GM18861 (cell line): ENCODE measurements at regions not wholly inside any gene's neighbourhood (a gene's known extent, or its start where the extent isn't known, plus 50 kb on each side); places are given as distances from the start of the nearest gene placed in this dataset.
"Not testable (repeated sequence)": the region's sequence is repeated elsewhere in the genome, so short reads cannot be mapped to it uniquely, and the experiment has no call there.

Experiments used
- ATAC-seq: cut with Tn5 transposase; IDR thresholded peaks from one replicate; pipeline ENCODE4 v1.9.1; 2021; ENCODE audit not compliant: unreplicated experiment

DNA sequence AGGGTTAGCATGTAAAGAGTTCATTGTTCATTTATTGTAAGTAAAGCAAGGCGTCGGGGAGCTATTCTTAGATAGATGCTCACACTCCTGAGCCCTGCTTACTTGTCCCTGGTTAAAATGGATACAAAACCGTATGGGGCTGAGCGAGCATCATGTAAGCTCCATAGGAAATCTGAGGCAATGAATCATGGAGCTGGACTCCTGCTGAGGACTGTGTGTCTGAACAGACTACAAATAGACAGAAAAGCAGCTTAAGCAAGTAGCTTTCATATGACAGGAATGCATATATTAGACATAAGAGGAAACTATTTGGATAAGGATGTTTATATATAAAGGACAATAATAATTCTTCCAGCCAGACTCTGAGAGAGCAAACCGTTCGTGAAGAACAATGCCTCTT is 604.9 kb upstream of the PTBP2 start:
- no peak for ATAC-seq

DNA sequence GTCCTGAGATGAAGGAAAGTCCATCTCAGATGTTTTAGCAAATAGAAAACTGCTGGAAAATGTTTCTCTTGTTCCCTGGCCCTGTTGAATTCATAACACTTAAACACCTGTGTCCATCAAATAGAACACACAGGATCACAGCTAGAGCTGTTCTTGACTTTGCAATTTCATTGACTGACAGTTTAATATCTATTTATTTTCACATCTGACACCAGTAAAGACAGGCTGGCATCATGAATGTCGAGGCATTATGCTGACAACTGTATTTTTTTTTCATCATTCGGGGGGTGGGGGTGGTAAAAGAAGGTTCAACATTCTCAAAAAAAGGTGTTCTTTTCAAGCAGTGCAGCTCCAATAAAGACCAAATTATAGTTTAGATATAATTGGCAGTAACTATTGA is 591.2 kb upstream of the PTBP2 start:
- ATAC-seq = no peak

DNA sequence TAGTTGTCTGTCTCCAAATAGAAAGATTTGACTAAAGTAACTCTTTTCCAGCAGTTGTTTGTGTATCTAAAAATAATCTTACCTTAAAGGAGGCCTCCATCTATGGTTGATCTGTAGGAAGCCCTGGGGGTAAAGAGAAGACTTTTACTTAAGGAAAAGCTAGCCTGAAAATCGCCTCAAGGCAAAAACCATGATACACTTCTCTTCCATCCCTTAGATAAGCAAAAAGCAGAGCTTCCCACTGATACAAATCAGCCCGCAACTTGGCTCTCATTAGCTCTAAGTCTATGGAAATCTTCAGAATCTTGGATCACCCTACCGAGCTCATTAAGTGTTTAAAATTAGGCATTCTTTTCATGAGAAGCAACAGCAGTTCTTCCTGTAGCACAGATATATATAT is 576.9 kb upstream of the PTBP2 start:
- ATAC-seq = no peak

DNA sequence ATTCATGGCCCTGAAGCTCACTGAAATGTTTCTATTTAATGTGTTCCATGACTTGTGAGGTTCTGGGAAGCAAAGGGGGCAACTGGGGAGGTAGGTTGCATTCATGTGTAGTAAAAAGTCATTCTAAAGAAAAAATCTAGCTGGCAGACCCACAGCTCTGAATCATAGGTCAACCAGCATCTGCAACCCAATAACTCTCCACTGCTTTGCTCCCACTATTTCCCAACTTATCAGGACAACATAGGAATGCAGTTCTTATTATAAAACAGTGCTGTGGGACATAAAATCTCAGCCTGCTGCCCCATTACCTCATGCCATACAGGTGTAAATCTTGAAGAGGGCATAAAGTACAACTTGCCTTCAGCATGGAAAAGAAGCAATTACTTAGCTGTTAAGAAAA is 576.1 kb upstream of the PTBP2 start:
- ATAC-seq = no peak

DNA sequence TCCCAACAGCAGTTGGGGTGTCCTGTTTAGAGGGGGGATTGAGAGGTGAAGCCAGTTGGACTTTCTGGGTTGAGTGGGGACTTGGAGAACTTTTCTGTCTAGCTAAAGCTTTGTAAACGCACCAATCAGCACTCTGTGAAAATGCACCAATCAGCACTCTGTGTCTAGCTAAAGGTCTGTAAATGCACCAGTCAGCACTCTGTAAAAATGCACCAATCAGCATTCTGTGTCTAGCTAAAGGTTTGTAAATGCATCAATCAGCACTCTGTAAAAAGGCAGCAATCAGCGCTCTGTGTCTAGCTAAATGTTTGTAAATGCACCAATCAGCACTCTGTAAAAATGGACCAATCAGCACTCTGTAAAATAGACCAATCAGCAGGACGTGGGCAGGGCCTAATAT is 568.6 kb upstream of the PTBP2 start:
- ATAC-seq = not testable (repeated sequence)

DNA sequence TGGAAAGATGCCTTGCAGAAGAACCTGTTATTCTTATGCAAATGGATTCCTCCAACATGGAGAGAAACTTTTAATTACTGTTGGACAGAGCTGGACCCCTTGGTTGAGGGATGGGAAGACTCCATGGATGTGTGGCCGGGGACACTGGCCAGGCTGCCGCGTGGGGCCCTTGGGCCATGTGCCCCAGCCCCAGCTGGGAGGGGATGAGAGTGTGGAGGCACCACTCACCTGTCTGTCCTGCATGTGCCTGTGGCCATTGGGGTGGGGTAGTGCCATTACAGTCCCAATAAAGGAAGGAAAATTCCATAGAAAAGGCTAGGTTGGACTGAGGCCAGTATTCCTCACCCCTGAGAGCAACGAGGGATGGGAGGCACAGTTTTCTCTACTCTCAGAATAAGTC is 564.5 kb upstream of the PTBP2 start:
- ATAC-seq = no peak

DNA sequence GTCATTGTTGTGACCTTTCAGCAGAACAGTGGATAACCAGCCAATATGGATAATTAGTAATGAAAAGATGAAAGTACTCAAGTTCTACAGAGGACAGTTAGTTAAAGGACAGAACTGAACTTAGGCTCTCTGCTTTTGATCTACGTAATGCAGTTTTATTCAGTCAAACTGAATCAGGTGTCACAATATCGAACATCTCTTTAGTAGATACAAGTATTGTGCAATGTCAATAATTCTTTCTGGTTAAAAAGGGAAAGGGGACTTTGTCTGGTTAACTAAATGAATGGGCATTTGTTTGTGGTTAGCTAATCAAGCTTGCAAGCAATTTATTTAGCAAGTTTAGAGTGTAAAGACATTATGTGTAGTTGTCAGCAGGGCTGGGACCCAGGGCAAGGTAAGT is 562.2 kb upstream of the PTBP2 start:
- ATAC-seq = no peak

DNA sequence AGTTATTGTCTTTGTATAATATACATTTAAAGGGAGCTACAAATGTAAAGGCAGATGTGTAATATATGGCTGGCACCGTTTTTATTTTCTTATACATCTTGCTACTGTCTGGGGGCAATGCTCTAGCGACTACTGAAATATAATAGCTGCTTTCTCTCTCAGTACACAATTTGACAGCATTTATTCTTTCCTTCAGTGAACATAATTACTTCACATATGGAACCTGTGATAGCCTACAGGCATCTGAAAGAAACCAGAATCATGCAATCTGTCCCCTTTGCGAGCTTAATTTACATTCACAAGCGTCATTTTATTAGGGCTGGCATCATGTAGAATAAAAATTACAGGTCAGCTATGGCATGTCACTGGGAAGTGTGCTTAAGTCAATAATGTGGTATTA is 557.5 kb upstream of the PTBP2 start:
- ATAC-seq = no peak

DNA sequence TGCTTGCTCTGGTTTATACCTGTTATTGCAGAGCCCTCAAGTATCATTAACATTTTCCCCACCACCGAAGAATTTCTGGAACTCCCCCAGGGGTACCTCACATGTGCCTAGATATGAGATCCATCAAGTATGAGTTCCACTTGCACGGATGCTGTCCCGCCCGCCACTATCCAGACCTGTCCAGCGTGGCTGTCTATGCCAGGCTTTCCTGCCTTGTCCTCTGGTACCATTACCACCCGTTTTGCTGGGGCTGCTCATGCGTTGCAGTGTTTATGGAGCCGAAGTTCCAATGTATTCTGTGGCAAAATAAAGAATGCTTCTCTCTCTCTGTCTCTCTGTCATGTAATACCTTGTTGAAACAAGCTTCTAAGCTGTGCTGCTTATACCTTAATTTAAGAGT is 543.5 kb upstream of the PTBP2 start:
- ATAC-seq = no peak

DNA sequence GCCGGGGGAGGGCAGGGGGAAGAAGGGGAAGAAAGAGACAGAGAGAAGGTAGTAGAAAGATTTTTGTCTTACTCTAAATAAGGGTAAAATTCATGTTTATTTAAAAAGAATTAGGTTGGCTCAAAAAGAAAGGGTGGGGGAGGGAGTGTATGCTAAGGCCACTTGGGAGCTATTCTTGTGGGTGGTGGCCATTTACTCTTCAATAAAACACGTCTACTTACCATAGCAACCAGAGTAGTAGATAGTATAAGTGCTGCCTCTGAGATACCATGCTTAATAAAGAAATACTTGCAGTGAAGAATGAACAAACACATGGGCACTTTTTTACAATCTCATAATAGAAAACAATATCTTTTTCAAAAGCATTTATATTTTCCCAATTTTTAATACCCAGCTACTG is 538.1 kb upstream of the PTBP2 start:
- ATAC-seq = no peak

DNA sequence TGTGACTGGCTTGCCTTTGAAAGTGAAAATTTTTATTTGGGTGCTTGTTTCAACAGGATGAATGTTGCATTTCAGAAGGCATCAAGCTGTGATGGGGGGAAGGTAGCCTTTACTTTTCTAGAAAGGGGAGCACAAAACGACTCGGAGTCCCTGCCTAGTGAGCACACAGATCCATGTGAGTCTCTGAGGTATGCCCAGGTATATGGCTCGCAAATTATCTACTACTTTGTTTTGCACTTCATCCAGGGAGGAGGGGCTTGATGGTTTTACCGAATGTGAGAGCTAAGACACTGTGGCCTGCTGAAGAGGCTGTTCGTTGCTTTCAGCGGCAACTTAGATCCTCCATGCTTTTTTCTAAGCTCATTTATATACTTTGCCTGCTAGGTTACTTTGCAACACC is 537.7 kb upstream of the PTBP2 start:
- ATAC-seq = no peak

DNA sequence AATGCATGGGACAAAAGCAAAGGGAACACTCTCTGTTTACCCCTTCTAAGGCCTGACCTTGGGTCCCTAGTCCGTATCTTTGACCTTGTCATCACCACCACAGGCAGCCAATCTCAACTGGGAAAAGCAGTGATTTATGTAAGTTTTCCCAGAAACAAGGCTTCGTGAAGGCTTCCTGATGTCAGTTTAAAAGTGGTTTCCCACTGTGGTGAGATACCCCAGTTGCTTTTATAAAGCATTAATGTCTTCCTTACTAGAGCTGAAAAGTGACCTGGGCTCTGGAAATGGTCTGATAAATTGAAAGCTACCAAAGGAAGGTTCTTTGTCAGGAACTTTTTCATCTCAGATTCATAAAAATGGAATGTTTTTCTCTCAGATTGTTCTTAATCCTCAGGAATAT is 536.4 kb upstream of the PTBP2 start:
- ATAC-seq = no peak

DNA sequence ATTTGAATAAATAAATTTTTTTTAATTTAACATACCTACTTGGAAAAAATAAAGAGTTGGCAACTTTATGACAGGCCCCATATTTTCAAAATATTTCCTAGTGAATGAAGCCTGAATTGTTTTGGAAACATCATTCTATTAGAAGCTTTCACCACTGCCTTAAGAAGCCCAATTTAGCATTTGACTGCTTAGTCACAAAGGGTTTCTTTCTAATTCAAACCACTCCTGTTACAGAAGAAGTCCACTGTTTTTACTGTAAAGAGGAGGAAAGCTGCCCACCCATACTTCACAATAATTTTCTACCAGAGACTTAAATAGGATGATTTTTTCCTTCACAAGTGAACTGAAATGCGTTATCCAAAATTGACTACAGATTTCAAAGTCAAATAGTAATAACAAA is 534.6 kb upstream of the PTBP2 start:
- ATAC-seq = no peak

DNA sequence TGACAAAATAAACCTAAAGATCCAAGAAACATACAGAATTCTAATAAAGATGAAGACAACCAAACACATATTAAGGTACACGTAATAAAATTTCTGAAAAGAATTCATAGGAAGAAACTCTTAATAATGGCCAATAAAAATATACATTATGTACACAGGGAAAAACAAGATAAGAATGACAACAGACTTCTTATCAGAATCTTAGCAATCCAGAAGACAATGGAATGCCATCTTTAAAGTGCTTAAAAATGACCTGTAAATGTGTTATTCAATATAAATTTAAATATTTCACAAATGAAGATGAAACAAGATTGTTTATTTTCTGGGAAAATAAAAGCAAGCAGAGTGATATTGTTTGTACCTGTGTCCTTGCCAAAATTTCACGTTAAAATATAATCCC is 530.4 kb upstream of the PTBP2 start:
- ATAC-seq = no peak

DNA sequence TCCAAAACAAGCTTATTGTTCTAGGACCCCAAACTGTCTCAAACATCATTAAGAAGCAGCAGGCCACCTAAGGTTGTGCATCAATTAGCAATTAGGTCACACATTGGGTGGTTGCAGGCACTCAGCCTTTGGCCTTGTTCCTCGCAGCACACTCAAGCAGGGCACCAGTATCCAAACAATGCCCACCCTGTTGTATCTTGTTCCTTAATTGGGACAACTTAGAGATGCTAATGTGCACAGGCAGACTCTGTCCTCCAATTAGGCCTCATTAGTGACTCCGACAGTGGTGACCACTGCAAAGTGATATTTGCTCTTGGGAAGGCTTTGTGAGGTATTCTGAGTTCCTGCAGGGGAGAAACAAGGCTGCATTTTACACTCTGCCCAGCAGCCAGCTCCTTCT is 515.1 kb upstream of the PTBP2 start:
- no peak for ATAC-seq

DNA sequence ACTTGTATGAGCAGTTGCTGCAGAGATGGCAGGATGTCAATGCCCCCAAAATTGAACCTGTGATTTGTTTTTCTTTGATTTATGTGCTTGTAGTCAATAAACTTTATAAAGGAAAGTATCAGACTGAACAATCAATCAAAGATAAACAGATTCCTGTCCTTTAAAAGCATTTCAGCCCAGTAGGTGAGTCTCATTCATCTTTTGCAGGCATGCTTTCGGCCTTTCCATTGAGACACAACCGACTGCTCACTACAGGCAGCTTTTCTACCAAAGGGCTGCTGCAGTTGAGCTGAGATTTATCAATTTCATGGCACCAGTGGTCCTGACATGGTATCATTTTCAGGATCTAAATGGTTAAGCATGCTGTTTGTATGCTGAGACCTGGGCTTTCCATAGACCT is 513.6 kb upstream of the PTBP2 start:
- no peak for ATAC-seq

DNA sequence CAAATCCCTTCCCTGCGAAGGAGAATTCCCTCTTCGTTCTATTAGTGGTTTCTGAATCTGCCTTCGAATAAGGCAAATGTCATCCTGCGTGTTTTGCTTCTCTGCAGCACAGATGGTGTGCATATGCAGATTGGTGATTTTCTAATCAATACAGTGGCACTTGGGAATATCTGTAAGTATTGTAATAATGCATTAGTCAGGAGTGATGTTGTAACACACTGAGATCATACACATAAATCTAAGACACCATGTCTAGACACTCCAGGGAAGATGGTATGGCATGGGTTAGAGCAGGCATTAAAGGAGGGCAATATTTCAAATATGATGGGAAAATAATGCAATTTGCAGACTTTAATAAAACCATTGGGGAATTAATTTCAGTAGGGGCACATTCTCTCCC is 513.2 kb upstream of the PTBP2 start:
- no peak for ATAC-seq

DNA sequence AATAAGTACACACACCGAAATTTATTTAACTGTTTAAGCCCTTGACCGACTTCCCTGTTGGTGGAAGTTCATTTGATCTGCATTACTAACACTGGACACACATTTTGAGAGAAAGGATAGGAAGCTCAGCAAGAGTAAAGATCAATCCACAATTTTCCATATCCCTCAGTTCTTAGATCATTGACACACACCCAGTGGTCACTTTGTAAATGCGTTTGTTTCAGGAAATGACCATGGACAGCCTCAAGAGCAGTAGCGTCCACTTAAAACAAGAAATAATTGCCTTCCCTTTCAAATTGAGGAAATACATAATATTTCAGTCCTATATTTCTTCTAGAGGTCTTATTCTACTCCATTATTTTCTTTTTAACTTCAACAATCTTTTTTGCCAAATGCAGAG is 511.5 kb upstream of the PTBP2 start:
- no peak for ATAC-seq

DNA sequence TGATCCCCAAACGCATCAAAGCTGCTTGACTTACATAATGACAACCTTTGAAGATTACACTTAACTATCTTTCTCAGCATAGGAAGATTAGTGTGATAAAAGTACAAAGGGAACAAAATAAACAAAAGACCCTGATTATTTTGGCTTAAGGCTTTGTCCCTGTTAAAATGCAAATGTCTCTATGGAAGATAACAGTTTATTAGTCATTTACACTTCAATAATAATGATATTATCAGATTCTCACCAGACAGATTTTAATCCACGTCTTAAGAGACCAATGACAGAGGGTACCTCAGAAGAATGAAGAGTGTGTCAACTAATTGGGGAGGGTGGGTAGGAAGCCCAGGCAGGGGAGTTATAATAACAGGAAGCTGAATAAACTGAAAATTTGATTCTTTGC is 510.4 kb upstream of the PTBP2 start:
- no peak for ATAC-seq

DNA sequence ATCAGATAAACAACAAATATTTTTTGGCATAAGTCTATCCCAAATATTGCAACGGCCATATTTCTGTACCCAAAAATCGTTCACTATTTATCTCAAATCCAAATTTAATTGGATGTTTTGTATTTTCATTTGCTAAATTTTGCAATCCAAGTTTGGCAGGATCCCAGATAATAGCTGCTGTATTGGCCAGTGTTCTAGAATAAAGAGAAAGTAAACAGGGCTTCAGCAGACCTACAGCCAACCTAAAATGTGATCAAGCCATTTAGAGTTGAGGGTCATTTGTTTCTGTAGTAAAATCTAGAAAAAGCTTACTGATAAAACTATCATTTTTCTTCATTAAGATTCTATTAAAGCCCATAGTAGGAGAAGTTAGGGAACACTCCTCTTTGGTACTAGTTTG is 506.6 kb upstream of the PTBP2 start:
- ATAC-seq = no peak

DNA sequence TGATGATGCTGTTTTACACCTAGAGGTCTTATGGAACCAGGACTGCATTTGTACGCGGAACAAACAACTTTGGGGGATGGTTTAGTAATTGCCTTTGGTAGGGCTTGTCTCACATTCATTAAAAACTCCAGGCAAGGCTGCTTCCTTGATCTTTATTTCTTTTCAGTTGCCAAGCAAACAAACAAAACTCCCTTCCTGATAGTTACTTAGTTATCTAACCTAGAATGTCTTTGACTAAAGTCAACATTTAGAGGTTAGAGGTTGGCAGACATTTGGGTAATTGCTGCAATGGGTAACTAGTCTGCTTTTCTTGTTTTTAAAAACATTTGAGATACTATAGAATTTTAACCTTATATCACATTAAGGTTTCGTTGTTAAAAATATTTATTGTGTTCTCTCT is 500.9 kb upstream of the PTBP2 start:
- ATAC-seq = no peak

DNA sequence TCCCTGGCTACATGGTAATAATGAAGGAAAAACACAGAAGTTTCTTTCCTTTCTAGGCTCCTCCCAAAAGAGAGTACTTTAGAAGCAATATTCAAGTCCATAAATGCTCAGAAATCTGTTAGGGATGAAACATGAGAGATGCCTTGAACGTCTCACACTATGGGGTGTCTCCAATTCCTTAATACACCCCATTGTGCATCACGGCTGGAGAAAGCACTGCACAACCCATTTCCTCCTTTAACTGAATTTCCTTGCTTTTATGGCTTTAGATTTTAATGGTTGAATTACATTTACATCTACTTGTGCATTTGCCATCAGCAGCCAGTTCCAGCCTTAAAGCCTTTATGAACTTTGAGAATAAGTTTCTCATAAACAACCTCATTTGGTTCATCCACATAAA is 498.9 kb upstream of the PTBP2 start:
- no peak for ATAC-seq

DNA sequence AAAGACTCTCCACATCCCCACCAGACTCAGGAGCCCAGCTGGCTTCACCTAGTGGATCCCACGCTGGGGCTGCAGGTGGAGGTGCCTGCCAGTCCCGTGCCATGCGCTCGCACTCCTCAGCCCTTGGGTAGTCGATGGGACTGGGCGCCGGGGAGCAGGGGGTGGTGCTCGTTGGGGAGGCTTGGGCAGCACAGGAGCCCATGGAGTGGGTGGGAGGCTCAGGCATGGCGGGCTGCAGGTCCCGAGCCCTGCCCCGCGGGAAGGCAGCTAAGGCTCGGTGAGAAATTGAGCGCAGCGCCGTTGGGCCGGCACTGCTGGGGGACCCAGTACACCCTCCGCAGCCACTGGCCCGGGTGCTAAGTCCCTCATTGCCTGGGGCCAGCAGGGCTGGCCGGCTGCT is 497.4 kb upstream of the PTBP2 start:
- not testable (repeated sequence) for ATAC-seq

DNA sequence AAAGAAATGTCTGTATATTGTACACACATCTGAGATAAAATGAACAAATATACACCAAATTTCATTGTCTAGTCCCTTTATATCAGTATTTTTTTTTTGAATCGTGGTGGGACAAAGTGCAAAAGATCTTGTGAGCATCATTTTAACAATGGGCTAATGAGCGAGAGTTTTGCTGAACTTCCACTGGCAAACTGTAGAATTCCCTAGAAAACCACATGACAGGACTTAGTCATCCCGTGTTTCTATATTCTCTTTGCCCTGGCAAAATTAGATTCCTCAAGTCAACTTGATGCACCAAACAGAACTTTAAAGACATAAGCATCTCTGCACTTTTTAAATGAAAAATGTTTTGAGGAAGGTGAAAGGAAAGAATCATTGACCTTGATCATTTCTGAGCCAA is 488.2 kb upstream of the PTBP2 start:
- no peak for ATAC-seq
